NCI-H187 treated with DMSO at 0.1 percent for 48 hours (cell line): ENCODE measurements at regions not wholly inside any gene's neighbourhood (a gene's known extent, or its start where the extent isn't known, plus 50 kb on each side); places are given as distances from the start of the nearest gene placed in this dataset.
"Not testable (repeated sequence)": the region's sequence is repeated elsewhere in the genome, so short reads cannot be mapped to it uniquely, and the experiment has no call there.

Source experiments
- DNase-seq: peaks from one replicate; lab custom pipeline; 2025; lab: John Stamatoyannopoulos, UW

- DNase-seq, result no peak
Measured at GRCh38 chr20:52098186-52098585, 93.4 kb downstream of the ZFP64 start.

GRCh38 chr20:52096117-52096516, 95.5 kb downstream of the ZFP64 start:
- no peak for DNase-seq

GRCh38 chr20:52094693-52095092, 96.9 kb downstream of the ZFP64 start:
- no peak for DNase-seq

- no peak for DNase-seq
Measured at GRCh38 chr20:52093575-52093974, 98.0 kb downstream of the ZFP64 start.

DNA sequence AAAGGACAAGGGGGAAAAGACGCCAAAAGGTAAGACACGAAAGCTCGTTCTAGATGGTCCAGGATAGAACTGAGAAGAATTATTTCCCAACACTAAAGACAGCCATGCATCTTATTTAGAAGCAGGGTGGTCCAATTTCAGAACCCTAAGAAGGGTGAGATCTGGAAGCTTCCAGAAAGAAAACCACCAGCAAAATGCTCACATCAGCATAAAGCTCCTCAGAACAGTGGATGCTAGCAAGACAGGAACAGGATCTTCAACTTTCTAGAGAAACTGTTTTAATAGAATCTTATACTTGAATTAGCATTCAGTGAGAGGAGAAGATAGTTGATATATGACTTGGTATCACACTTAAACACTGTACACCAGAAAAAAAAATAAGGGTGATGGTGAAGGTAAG, 101.5 kb downstream of the ZFP64 start:
- no peak for DNase-seq

GRCh38 chr20:52087471-52087870, 104.1 kb downstream of the ZFP64 start:
- DNase-seq, result no peak

- no peak for DNase-seq
Measured at GRCh38 chr20:52086878-52087277, 104.7 kb downstream of the ZFP64 start.

GRCh38 chr20:52084727-52085126, 106.9 kb downstream of the ZFP64 start:
- no peak for DNase-seq

GRCh38 chr20:52083627-52084232, 107.8 kb downstream of the ZFP64 start:
- no peak for DNase-seq

DNA sequence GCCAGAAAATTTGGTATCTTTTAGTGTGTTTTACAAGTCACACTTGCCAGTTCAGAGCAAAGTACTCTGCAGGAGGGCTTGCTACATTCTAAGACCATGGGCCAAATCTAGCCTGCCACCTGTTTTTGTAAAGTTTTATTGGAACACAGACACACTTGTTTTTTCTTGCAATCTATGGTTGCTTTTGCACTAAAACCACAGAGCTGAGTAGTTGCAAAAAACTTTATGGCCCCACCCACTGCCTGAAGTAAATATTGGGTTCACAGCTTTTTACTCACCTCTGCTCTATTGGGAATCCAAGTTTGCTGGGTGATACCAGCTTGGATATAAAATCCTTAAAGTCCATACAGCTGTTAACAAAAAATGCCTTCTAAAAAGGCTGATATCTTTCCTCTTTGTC, 109.0 kb downstream of the ZFP64 start:
- no peak for DNase-seq

DNA sequence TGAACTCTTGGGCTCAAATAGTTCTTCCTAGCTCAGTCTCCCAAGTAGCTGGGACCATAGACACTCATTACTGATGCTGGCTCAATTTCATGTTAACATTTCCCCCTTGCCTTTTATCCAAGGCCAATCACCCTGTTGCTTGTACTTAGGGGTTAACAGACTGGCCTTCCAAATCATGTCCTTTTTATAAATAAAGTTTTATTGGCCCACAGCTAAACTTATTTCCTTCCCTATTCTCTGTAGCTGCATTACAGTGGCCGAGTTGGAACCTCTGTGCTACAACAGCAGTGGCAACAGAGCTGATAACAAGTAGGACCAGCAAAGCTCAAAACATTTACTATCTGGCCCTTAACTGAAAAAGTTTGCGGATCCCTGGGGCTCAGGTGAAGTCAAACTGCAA, 109.8 kb downstream of the ZFP64 start:
- DNase-seq, result no peak

DNA sequence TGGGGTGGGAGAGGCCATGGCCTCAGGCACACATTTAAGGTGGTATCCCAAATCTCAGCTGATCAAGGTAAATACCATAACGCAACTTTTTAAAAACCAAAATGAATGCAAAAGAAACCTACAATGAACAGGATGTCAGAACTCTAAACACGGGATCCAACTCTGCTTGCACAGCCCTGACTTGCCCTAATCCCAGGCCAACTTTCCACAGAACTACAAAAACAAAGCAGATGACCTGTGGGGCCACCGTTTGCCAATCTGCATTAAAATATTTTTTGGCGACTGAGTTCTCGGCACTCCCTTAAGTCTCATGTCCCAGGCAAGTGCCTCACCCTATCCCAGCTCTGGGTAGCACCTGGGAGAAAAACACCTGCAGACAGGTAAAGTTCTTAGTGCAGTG, 110.5 kb downstream of the ZFP64 start:
- DNase-seq, result no peak

DNA sequence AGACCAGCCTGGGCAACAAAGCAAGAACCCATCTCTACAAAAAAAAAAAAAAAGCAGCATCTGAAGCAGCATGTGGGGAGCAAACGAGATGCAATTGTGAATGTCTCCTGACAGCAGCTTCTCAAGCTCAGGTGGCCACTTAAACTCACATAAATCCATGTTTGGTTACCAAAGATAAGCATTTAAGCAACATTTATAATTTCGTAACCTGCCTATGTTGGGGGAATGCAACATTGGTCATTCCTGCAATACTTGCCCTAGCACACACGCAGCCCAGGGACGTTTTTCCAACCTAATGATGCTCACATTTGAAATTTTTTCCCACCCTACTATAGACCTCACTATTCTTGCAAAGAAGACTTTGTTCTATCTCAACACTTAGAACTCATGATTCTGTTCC, 113.3 kb downstream of the ZFP64 start:
- no peak for DNase-seq

DNA sequence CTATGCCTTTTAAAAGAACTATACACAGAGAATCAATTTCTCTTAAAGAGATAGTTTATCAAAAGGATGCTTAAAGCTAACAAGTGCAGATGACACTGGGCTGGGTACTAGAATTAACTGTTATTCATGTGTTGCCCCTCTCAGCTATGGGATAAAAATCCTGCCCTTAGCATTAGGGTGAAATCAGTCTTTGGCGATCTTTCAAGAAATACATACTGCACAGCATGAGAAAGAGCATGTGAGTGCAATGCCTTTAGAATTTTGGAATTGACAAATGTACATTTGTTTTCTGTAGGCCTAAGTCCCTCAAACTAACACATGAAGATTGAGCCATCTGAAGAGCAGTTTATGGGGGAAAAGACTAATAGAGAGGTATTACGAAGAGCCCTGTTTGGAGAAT, 115.4 kb downstream of the ZFP64 start:
- no peak for DNase-seq

- no peak for DNase-seq
Measured at GRCh38 chr20:52075400-52075799, 116.2 kb downstream of the ZFP64 start.

DNA sequence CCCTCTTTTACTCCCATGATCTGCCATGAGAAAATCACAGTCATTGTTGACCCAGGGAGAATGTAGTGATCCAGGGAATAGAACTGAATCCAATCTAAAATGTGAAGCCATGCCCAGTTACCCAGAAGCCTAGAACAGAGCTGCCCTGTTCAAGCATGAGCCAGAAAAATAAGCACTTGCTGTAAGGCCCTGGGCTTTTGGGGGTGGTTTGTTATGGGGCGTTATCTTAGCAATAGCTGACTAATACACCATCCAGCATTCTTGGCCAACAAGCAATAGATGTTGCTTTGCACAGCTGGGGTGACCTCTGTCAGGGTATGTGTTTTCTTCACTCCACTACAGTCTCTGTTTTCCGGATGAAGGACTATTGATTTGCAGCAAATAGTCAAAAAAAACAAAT, 120.4 kb downstream of the ZFP64 start:
- no peak for DNase-seq

DNA sequence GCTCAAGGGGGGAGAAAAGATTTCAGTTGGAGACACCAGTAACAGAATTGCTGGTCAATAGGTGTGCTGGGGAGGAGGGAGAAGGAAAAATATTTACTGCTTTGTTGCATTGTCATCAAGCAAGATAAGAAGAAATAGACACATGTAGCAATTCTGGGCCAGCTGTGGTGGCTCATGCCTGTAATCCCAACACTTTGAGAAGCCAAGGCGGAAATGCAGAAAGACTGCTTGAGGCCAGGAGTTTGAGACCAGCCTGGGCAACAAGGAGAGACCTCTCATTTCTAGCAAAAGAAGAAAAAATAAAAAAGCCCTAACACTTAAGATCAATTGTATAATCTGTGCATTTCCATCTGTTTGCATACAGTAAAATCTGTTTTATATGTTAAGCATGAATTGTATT, 126.6 kb downstream of the ZFP64 start:
- DNase-seq, result no peak

- DNase-seq, result no peak
Measured at GRCh38 chr20:52062452-52063209, 128.9 kb downstream of the ZFP64 start.

- no peak for DNase-seq
Measured at GRCh38 chr20:52060794-52061714, 130.5 kb downstream of the ZFP64 start.

DNA sequence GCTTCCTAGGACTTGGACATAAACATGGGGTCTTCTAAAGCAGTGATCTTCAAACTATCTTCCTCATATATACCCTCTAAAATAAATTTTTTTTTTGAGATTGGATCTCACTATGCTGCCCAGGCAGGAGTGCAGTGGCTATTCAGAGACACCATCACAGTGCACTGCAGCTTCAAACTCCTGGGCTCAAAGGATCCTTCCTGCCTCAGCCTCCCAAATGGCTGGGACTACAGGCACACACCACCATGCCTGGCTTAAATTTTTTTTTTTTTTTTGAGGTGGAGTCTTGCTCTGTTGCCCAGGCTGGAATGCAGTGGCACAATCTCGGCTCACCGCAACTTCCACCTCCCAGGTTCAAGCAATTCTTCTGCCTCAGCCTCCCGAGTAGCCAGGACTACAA, 134.4 kb downstream of the ZFP64 start:
- not testable (repeated sequence) for DNase-seq

DNA sequence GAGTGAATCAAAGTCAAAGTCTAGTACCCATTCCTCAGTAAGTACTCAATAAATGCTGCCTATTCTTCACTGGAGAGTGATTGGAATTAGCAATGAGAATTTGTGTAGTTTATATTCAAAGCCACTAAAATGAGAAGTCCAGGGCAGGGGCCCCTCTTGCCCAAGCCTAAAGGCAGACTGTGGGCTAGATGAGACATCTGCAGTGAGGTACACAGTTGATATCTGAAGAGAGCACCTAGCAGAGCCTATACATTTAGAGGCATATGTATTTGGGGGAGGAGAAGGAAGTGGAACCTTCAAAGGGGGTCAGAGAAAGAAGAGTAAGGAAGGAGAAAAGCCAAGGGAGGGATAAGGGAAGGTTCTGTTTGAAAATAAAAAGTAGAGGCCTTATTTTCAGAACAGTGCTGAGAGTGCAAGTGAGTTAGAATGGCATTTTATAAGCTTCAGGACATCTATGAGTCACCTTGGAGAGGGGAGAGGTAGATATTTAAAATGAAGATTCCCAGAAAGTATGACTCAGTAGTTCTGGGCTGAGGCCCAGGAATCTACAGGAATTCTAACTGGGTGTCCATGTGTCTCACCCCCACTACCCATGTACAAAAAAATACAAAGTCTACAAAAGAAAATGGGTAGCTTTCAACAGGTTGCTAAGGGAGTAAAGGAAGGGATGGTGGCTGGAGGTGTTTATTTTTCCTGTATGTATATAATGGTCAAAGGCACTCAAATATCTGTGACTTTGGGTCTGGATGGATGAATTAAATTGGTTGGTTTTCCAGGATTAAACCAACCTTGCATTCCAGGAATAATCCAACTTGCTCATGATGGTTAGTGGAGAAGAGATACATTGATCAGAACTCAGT, 135.1 kb downstream of the ZFP64 start:
- DNase-seq, result no peak

DNA sequence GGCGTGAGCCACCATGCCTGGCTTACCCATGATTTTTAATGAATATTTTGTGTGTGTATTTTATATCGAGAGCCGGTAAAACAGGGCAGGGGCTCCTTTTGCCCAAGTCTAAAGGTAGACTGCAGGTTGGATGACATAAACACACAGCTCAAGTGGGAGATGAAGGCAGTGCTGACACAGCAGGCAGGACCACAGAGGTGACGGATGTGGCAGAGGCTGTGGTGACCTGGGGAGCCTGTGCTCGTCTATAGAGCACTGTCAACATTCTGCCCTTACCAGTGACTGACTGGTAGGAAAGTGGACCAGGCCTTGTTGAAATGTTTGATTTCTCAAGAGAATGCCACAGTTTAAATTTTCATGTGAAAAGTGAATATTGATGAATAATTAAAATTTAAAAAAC, 137.5 kb downstream of the ZFP64 start:
- DNase-seq, result no peak
